HEK293T (cell line): ENCODE measurements at regions not wholly inside any gene's neighbourhood (a gene's known extent, or its start where the extent isn't known, plus 50 kb on each side); places are given as distances from the start of the nearest gene placed in this dataset.

Experiments used
- FOXM1 ChIP-seq: fragments of 450-650 bp; IDR thresholded peaks from 2 replicates; pipeline ENCODE4 v1.6.1; 2017; ENCODE audit warnings: mild to moderate bottlenecking, borderline replicate concordance
- SP1 ChIP-seq: fragments of 450-650 bp; IDR thresholded peaks from 2 replicates; pipeline ENCODE4 v1.6.1; 2017

- TF ChIP-seq SP1 (no peak), FOXM1 (no peak)
These were observed 66.6 kb upstream of the HDAC4 start for GRCh38 chr2:239467281-239467955.
